ENCODE measurements at regions not wholly inside any gene's neighbourhood (a gene's known extent, or its start where the extent isn't known, plus 50 kb on each side); places are given as distances from the start of the nearest gene placed in this dataset.

DNA sequence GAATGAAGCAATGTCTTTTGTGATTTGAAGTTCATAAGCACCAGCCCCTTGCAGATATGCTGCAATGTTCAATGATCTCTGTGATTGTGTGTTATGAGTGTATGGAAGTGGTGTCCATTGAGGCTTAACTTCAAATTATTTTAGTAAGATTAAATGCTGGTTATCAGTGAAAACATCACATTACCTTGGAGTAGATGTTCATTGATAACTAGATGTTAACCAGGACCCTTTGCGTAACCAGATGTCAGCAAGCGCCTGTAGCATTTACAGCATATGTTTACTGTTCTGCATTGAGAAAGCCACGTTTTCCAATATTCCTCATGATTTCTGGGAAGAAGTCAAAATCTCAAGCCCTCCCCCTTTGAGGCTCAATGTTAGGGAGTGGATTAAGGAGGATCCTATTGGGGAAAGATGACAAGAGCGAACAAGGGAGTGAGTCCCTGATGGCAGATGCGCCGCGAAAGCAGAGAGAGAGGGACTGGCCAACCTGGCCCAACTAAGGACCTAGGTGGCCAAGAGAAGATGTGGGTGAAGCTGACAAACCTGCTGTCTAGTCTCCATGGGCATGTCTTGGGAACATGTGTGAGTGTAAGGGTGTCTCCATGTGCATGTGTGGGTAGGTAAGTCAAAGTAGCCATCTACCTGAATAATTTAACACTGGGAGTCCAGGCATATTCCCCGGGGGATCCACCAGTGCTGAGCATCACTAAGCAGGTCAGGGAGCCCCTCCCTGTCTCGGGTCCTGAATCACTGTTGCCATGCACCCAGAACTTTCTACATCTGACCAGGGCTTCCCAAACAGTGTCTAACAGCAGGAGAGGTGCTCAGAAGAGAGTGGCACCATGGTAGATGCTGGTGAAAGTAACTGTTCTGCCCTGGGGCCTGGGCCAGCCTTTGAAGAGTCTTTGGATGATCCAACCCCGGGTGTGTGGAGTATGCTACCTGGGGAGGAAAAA, 141.6 kb upstream of the GDF10 start:
- H3K4me3 ChIP-seq (ENCODE audit: low read depth, low read length): no peak overlapping the region
- TF ChIP-seq, protein P1, sequence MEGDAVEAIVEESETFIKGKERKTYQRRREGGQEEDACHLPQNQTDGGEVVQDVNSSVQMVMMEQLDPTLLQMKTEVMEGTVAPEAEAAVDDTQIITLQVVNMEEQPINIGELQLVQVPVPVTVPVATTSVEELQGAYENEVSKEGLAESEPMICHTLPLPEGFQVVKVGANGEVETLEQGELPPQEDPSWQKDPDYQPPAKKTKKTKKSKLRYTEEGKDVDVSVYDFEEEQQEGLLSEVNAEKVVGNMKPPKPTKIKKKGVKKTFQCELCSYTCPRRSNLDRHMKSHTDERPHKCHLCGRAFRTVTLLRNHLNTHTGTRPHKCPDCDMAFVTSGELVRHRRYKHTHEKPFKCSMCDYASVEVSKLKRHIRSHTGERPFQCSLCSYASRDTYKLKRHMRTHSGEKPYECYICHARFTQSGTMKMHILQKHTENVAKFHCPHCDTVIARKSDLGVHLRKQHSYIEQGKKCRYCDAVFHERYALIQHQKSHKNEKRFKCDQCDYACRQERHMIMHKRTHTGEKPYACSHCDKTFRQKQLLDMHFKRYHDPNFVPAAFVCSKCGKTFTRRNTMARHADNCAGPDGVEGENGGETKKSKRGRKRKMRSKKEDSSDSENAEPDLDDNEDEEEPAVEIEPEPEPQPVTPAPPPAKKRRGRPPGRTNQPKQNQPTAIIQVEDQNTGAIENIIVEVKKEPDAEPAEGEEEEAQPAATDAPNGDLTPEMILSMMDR (IDR thresholded peaks at IDR 0.05; ENCODE audit: borderline replicate concordance, insufficient read depth, low read depth, low read length): no peak

DNA sequence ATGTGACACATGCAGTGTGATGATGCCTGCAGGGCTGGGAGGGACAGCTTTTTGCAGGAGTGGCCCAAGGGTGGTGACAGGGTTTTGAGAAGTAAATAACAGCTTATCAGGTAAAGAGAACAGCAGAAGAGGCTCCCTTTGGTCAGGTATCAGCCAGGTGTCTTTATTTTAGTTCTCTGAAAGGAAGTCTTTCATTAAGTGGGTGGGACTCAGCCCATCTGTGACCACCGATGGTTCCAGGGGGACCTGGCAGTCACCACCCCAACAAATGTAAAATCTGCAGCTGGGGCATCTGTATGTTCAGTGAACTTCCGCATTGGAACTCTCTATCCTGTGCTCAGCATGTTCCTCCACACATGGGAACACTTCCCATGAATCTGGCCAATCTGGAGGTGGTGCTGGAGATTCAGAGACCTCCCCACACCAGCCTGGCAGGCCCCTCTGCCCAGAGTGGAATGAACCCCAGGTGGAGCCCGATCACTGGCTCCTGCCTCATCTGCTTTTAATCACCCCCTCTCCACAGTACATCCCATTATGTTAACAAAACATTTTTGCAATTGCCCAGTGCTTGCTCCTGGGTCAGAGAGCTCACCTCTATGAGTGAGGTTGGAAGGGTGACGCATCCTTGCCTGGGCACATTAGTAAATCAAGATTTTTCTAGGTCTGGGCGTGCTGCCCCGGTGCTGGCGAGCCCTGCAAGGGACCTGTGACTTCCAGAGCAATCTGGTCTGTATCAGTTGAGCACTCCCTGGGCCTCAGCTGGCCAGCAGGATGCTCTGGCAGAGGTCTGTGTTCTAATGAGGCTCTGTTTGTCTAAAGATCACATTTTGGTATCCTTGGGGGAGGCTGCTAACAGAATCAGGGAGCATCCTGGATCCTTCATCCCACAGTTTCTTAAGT, 140.4 kb upstream of the GDF10 start:
- no peak overlapping the region for H3K4me3 ChIP-seq (ENCODE audit: low read depth, low read length)
- TF ChIP-seq, protein P1 (IDR thresholded peaks at IDR 0.05; ENCODE audit: borderline replicate concordance, insufficient read depth, low read depth, low read length): no peak

DNA sequence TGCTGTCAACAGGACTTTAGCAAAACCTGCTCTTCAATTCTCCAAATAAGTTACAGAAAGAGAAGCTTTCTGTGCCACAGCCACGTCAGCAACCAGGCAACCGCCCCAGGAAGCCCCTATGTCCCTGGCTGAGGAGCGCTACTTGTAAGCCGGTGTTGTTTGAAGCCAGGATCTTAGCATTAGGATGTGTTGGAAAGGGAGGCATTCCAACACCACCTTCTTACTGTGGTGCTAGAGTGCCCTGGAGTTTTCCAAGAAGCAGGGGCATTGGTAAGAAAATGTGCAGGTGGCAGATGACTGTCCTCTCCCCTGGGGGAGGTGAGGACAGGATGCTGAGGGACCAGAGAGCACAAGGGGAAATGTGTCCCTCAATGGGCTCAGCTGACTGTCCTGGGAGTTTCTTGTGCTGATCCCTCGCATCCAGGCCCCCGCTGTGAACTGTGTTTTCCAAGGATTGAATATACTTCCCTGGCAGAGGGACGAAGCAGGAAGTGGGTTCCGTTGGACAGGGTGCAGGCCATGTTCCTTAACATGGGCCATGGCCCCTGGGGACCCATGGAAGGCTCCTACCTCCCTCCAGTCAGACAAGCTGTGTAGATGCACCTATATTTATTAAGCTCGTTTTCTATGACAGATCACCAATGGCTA, 139.6 kb upstream of the GDF10 start:
- no peak overlapping the region for H3K4me3 ChIP-seq (ENCODE audit: low read depth, low read length)
- TF ChIP-seq, protein P1 (IDR thresholded peaks at IDR 0.05; ENCODE audit: borderline replicate concordance, insufficient read depth, low read depth, low read length): no peak

DNA sequence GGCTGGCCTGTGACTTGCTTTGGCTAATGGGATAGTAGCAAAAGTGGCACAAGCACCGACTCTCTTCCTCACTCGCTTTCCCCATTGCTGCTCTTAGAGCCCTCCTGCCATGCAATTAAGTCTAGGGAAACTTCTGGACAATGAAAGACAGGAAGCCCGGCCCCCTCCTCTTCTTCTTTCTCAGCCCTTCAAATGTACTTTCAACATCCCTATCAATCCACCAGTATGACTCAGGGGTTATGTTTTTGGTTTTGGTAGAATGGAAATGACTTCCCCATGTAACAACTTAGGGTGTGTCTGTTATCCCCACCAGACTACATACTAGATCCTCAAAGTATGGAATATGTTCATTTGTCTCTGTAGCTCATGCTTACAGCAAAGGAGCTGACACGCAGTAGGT, 139.0 kb upstream of the GDF10 start:
- TF ChIP-seq, protein P1 (IDR thresholded peaks at IDR 0.05; ENCODE audit: borderline replicate concordance, insufficient read depth, low read depth, low read length): no peak

DNA sequence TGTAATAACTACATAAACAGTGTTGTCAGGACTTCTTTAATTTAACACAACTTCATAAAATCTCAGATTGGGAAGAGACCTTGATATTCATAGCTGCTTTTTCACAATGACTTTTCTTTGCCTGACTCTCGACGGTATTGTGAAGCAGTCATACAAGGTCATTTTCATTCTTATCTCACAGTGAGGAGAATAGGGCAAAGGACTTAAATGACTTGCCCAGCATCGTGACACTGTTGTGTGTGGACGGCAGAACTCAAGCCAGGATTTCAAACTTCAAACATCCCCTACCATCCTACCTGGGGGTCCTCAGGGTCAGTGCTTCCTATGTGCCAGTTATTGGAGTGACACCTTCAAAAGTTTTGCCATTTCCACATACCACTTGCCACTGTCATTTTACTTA, 138.5 kb upstream of the GDF10 start:
- H3K4me3 ChIP-seq (ENCODE audit: low read depth, low read length): no peak overlapping the region
- TF ChIP-seq, protein P1 (IDR thresholded peaks at IDR 0.05; ENCODE audit: borderline replicate concordance, insufficient read depth, low read depth, low read length): no peak

More for the DNA sequence above, 139.0 kb upstream of the GDF10 start:
- H3K4me3 ChIP-seq (ENCODE audit: low read depth, low read length): no peak overlapping the region

DNA sequence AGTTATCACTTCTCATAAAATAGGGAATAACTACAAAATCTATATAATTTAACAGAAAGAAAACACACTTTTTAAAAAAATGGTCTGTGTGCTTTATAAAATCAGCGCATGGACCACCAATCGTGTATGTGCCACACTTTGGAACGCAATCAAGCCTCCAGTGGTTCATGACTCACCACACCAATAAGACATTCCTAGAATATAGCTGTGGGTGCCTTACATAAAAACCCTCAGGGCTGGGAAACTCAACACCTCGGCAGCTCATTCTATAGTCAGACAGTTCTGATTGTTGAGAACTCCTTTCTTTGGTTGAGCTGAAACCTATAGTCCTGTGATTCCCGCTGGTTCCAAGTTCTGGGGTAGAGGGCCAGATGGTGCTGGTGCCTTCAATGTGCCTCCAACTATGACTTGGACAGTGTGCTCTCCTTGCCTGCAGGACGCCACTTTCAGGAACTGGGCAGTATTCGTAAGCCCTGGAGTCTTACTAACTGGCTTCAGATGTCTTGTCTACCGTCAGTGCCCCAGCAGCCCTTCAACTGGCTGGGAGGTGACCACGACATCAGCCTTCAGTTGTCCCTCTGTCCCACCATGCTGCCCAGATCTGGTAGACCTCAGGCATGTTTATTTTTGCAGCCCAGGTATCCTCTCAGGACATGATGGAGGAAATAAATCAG, 135.7 kb upstream of the GDF10 start:
- H3K4me3 ChIP-seq (ENCODE audit: low read depth, low read length): no peak overlapping the region
- TF ChIP-seq, protein P1 (IDR thresholded peaks at IDR 0.05; ENCODE audit: borderline replicate concordance, insufficient read depth, low read depth, low read length): no peak
